OCI-LY1 (cell line): ENCODE measurements at regions not wholly inside any gene's neighbourhood (a gene's known extent, or its start where the extent isn't known, plus 50 kb on each side); places are given as distances from the start of the nearest gene placed in this dataset.

Experiments used
- H2AFZ ChIP-seq: fragments of 200-600 bp; sonication (generic), shearing (Covaris generic); 2 replicates; pipeline ENCODE4 v1.6.0; 2014; ENCODE audit warnings: antibody characterized with exemption, mild to moderate bottlenecking, low read length
- H3F3A ChIP-seq: fragments of 200-600 bp; sonication (generic), shearing (Covaris generic); 2 replicates; pipeline ENCODE4 v1.6.0; 2014; ENCODE audit warnings: mild to moderate bottlenecking, antibody characterized with exemption, low read length, moderate library complexity; ENCODE audit not compliant: insufficient read depth
- H3K27ac ChIP-seq: fragments of 200-600 bp; sonication (generic); 2 replicates; pipeline ENCODE4 v1.5.1; 2014; ENCODE audit warnings: low read length, mixed run types, mild to moderate bottlenecking, low read depth; ENCODE audit not compliant: poor library complexity, severe bottlenecking
- H3K27me3 ChIP-seq: fragments of 200-600 bp; sonication (generic); 2 replicates; pipeline ENCODE4 v1.6.0; 2014; ENCODE audit warnings: antibody characterized with exemption, mild to moderate bottlenecking, low read length, moderate library complexity; ENCODE audit not compliant: insufficient read depth
- H3K36me3 ChIP-seq: fragments of 200-600 bp; sonication (generic); 2 replicates; pipeline ENCODE4 v1.6.1; 2014; ENCODE audit warnings: mild to moderate bottlenecking, antibody characterized with exemption, low read length, moderate library complexity, mixed read lengths; ENCODE audit not compliant: insufficient read depth
- H3K4me1 ChIP-seq: fragments of 200-600 bp; sonication (generic); 2 replicates; pipeline ENCODE4 v1.5.1; 2014; ENCODE audit warnings: mild to moderate bottlenecking, low read length, moderate library complexity; ENCODE audit not compliant: insufficient read depth, severe bottlenecking
- H3K4me2 ChIP-seq: fragments of 200-600 bp; sonication (generic), shearing (Covaris generic); 2 replicates; pipeline ENCODE4 v1.6.1; 2014; ENCODE audit warnings: low read length
- H3K4me3 ChIP-seq: fragments of 200-600 bp; sonication (generic); 2 replicates; pipeline ENCODE4 v1.5.1; 2014; ENCODE audit warnings: low read length, low read depth, mild to moderate bottlenecking, mixed read lengths; ENCODE audit not compliant: poor library complexity, severe bottlenecking
- H3K79me2 ChIP-seq: fragments of 200-600 bp; shearing (Covaris generic); 2 replicates; pipeline ENCODE4 v1.6.1; 2016; ENCODE audit warnings: mixed run types, low read length, mixed read lengths; ENCODE audit not compliant: insufficient read depth
- H3K9ac ChIP-seq: fragments of 200-600 bp; sonication (generic), shearing (Covaris generic); 2 replicates; pipeline ENCODE4 v1.6.1; 2014; ENCODE audit warnings: mild to moderate bottlenecking, low read length, mixed read lengths
- H3K9me2 ChIP-seq: fragments of 200-600 bp; sonication (generic), shearing (Covaris generic); 2 replicates; pipeline ENCODE4 v1.6.1; 2014; ENCODE audit warnings: low read depth, mild to moderate bottlenecking, low read length, mixed read lengths
- H3K9me3 ChIP-seq: fragments of 200-600 bp; shearing (Covaris generic); 2 replicates; pipeline ENCODE4 v1.6.1; 2014; ENCODE audit warnings: low read length, mixed read lengths
- H4K20me1 ChIP-seq: fragments of 200-600 bp; sonication (generic), shearing (Covaris generic); 2 replicates; pipeline ENCODE4 v1.6.0; 2016; ENCODE audit warnings: mild to moderate bottlenecking, low read length; ENCODE audit not compliant: insufficient read depth
- EZH2 ChIP-seq: fragments of 200-600 bp; sonication (generic), shearing (Covaris generic); IDR thresholded peaks from 2 replicates; pipeline ENCODE4 v1.8.0; 2017; ENCODE audit warnings: borderline replicate concordance, mixed run types, mild to moderate bottlenecking, antibody characterized with exemption, low read length, moderate library complexity, mixed read lengths
- TF ChIP-seq, protein P1 (sequence below): fragments of 200-600 bp; sonication (generic), shearing (Covaris generic); IDR thresholded peaks from 2 replicates; pipeline ENCODE4 v1.5.1; 2017; ENCODE audit warnings: mild to moderate bottlenecking, antibody characterized with exemption, low read length, moderate library complexity, mixed read lengths

GRCh38 chr15:79515300-79516027 is 83.3 kb downstream of the MINAR1 start:
- H3K36me3 ChIP-seq, result no peaks in the 10 kb centered on the region
- no peak overlapping the region for H3K4me3 ChIP-seq
- no peaks in the 10 kb centered on the region for H3K9me3 ChIP-seq
- no peaks in the 10 kb centered on the region for H3K4me1 ChIP-seq
- H3K27me3 ChIP-seq, result no peaks in the 10 kb centered on the region
- no peak for TF ChIP-seq EZH2
- TF ChIP-seq, protein P1, sequence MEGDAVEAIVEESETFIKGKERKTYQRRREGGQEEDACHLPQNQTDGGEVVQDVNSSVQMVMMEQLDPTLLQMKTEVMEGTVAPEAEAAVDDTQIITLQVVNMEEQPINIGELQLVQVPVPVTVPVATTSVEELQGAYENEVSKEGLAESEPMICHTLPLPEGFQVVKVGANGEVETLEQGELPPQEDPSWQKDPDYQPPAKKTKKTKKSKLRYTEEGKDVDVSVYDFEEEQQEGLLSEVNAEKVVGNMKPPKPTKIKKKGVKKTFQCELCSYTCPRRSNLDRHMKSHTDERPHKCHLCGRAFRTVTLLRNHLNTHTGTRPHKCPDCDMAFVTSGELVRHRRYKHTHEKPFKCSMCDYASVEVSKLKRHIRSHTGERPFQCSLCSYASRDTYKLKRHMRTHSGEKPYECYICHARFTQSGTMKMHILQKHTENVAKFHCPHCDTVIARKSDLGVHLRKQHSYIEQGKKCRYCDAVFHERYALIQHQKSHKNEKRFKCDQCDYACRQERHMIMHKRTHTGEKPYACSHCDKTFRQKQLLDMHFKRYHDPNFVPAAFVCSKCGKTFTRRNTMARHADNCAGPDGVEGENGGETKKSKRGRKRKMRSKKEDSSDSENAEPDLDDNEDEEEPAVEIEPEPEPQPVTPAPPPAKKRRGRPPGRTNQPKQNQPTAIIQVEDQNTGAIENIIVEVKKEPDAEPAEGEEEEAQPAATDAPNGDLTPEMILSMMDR, result no peak
- no peaks in the 10 kb centered on the region for H3K79me2 ChIP-seq
- no peak overlapping the region for H3K9ac ChIP-seq
- no peaks in the 10 kb centered on the region for H3F3A ChIP-seq
- H3K4me2 ChIP-seq, result no peak overlapping the region
- H3K9me2 ChIP-seq, result no peaks in the 10 kb centered on the region
- H2AFZ ChIP-seq, result no peak overlapping the region
- no peak overlapping the region for H3K27ac ChIP-seq
- no peaks in the 10 kb centered on the region for H4K20me1 ChIP-seq

- no peak overlapping the region for H3K4me3 ChIP-seq
- no peak overlapping the region for H2AFZ ChIP-seq
- H3F3A ChIP-seq, result no peaks in the 10 kb centered on the region
- H3K9me2 ChIP-seq, result no peaks in the 10 kb centered on the region
- no peaks in the 10 kb centered on the region for H4K20me1 ChIP-seq
- H3K36me3 ChIP-seq, result no peaks in the 10 kb centered on the region
- TF ChIP-seq, protein P1, result no peak
- no peak for TF ChIP-seq EZH2
- no peak overlapping the region for H3K9ac ChIP-seq
- no peak overlapping the region for H3K4me2 ChIP-seq
- H3K79me2 ChIP-seq, result no peaks in the 10 kb centered on the region
- no peaks in the 10 kb centered on the region for H3K4me1 ChIP-seq
- H3K9me3 ChIP-seq, result no peaks in the 10 kb centered on the region
- no peaks in the 10 kb centered on the region for H3K27me3 ChIP-seq
- H3K27ac ChIP-seq, result no peak overlapping the region
These were observed 84.0 kb downstream of the MINAR1 start for GRCh38 chr15:79516155-79516554.

DNA sequence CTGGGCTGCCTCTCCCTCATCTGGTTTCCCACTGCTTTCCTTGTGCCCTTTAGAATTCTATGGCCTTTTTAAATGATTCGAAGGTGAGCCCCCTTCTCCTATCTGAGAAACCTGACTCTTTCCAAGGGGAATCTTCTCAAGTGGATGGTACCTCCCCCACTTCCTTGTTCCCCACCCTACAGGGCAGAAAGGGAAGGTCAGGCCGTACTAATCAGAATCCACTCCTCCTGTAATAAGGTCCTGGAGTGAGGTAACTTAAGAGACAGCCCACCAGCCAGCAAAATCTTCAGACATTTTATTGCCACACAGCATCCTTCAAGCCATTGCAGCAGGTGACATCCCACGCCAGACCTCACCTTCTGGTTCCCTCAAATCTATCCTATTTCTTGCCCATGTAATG is 84.5 kb downstream of the MINAR1 start:
- H3K27me3 ChIP-seq, result no peaks in the 10 kb centered on the region
- no peak overlapping the region for H2AFZ ChIP-seq
- H3K79me2 ChIP-seq, result no peaks in the 10 kb centered on the region
- no peaks in the 10 kb centered on the region for H3K36me3 ChIP-seq
- H3K4me2 ChIP-seq, result no peak overlapping the region
- H3K4me1 ChIP-seq, result no peaks in the 10 kb centered on the region
- no peaks in the 10 kb centered on the region for H3F3A ChIP-seq
- no peaks in the 10 kb centered on the region for H4K20me1 ChIP-seq
- no peaks in the 10 kb centered on the region for H3K9me2 ChIP-seq
- H3K27ac ChIP-seq, result no peak overlapping the region
- H3K4me3 ChIP-seq, result no peak overlapping the region
- no peaks in the 10 kb centered on the region for H3K9me3 ChIP-seq
- TF ChIP-seq EZH2, result no peak
- TF ChIP-seq, protein P1, result no peak
- no peak overlapping the region for H3K9ac ChIP-seq
